GM12864 (cell line): ENCODE measurements at regions not wholly inside any gene's neighbourhood (a gene's known extent, or its start where the extent isn't known, plus 50 kb on each side); places are given as distances from the start of the nearest gene placed in this dataset.

ENCODE experiments used
- DNase-seq: peaks from one replicate; pipeline ENCODE4 v3.0.0-alpha.2; 2011; ENCODE audit warnings: low read depth
- H3K4me3 ChIP-seq: 2 replicates; pipeline ENCODE4 v1.5.1; 2011; ENCODE audit warnings: mild to moderate bottlenecking, low read depth, low read length, control low read depth
- CTCF ChIP-seq: IDR thresholded peaks from 2 replicates; pipeline ENCODE4 v1.5.1; 2011; ENCODE audit warnings: low read depth, mild to moderate bottlenecking, moderate library complexity, low read length, control low read depth, inconsistent platforms; ENCODE audit errors: missing control alignments

DNA sequence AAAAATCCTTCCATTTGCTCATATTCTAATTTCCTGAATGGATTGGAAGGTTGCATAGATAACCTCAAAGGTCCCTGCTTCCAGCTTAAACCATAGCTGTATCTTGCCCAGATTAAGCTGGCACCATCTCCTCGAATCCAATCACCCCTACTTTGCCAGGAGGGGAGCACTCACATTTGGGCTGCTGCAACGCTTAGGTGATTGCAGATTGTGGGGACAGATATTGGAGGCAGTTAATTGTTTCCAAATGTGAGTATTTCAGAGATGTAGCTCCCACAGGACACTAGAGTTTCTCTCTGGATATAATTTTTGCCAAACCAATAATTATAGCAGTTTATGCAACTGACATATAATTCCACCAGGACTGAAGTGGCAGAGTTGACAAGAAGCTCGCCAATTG lies 53.5 kb upstream of the ACSL1 start:
- H3K4me3 ChIP-seq, result no peak overlapping the region
- DNase-seq, result no peak
- TF ChIP-seq CTCF, result no peak

GRCh38 chr4:184882276-184882675 lies 56.5 kb upstream of the ACSL1 start:
- DNase-seq, result no peak
- H3K4me3 ChIP-seq, result no peak overlapping the region
- TF ChIP-seq CTCF, result no peak

DNA sequence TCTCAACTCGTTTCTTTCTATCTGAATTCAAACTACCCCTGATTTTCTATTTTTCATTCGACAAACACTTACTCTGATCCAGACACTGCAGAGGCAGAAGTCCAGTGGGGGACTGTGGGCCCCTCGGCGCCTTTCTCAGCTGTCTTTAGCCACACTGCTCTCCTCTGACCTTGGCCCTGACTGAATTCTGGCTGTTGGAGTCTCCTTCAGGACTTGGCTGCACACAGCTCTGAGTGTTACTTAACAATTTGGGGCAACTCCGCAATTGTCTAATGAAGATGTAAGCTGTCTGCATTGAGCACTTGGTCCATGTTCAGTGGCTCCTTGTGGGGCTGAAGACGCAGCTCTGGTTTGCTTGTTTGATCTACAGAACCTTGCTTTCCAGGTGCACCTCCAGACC lies 57.3 kb upstream of the ACSL1 start:
- H3K4me3 ChIP-seq, result no peak overlapping the region
- no peak for DNase-seq
- TF ChIP-seq CTCF, result no peak

DNA sequence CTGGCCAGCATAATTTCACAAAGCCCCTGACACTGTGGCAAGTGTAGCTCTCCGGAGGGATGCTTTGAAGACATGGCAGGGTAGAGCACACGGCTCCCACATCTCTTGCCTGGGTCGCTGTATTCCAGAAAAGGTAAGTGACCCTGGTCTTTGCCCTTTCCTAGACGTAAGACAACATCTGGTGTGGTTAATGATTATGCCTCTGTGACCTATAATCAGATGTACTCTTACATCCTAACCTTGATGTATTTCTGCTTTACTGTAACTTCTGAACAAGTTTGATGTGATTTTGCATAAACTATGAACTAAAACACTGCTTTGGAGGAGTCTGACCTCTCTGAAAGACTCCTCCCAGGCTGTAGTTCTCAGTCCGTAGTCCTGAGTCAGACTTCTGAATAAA lies 59.1 kb upstream of the ACSL1 start:
- no peak for TF ChIP-seq CTCF
- no peak for DNase-seq
- H3K4me3 ChIP-seq, result no peak overlapping the region

DNA sequence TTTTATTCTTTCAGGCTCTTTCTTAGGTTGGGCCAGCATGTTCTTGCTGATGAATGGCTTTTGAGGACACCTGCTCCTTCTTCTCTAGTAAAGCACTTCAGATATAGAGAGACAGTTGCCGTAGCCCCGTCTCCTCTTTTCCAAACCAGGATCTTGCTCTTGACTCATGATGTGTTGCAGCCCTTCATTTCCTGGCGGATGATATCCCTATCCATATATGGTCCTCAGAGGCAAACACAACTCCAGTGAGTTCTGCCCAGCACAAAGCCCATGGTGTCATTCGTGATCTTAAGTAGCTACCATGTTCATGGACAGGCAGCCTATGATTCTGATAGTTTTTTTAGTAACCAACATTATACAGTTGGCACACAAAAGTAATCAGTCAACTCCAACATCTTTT lies 59.8 kb upstream of the ACSL1 start:
- DNase-seq, result no peak
- no peak overlapping the region for H3K4me3 ChIP-seq
- no peak for TF ChIP-seq CTCF

- DNase-seq, result no peak
- H3K4me3 ChIP-seq, result no peak overlapping the region
- no peak for TF ChIP-seq CTCF
Observed at GRCh38 chr4:184887333-184887732, 61.6 kb upstream of the ACSL1 start.

DNA sequence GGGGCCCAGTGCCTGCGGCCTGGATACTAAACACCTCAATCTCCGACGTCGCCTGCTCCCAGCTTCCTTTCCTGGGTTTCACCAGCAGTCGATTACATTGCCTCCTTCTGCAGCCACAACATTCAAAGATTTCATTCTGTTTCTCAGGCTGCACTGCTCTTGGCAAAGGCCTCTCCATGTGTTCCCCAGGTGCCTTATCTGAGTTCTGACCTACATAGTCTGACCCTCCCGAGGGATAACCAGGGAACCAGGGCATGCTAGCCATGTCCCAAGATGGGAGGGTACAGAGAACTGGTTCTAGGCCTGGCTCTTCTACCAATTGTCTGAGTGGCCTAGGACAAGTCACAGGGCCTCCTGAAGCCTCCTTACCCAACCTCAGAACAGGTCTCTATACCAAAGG lies 62.2 kb upstream of the ACSL1 start:
- no peak for DNase-seq
- no peak for TF ChIP-seq CTCF
- no peak overlapping the region for H3K4me3 ChIP-seq
